ENCODE measurements at regions not wholly inside any gene's neighbourhood (a gene's known extent, or its start where the extent isn't known, plus 50 kb on each side); places are given as distances from the start of the nearest gene placed in this dataset.

DNA sequence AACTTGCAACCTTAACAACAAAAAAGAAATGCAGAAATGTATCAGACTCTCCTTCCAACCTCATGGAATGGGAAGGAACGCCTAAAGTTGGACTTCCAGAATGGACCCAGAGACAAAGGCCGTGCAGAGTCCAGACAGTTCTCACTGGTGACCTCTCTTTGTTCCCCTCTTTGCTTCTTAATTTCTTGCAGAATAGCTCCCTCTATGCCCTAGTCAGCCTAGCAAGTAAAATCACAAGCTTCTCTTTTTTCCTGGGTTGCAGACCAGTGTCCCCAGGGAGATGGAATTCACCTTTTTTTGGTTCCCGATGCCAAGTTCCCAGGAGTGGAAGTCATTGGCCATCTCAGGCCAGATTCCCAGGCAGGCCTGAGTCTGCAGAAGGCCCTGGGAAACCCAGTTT lies 278.0 kb downstream of the CCSER2 start:
- in situ Hi-C loops (cut with MboI; ENCODE audit: low sequenced_read_pairs) (no loop called here), dilution Hi-C loops (cut with HindIII; ENCODE audit: low sequenced_read_pairs, unreplicated experiment) (no loop called here), intact Hi-C loops (cut with micrococcal nuclease) (no loop called here)
- H2BK20ac ChIP-seq (ENCODE audit: low read depth, low read length), result no peak overlapping the region
- no peaks in the 10 kb centered on the region for H3K9me3 ChIP-seq (ENCODE audit: control insufficient read depth, insufficient read depth, low read length)
- H3K14ac ChIP-seq (replicated peaks; ENCODE audit: low read depth, low read length), result no peak overlapping the region
- H3K36me3 ChIP-seq (ENCODE audit: control insufficient read depth, insufficient read depth, low read length), result no peaks in the 10 kb centered on the region
- WGBS, 2 experiments (ENCODE audit: extremely low coverage in 2 of 2, insufficient read length in 1 of 2), result no CpG with 5 or more reads among the region's 3 CpGs
- no peak overlapping the region for H3K23ac ChIP-seq (ENCODE audit: low read depth, low read length)
- no peak overlapping the region for H2AK5ac ChIP-seq (ENCODE audit: low read depth, low read length)
- H3K18ac ChIP-seq (ENCODE audit: low read depth, low read length), result no peak overlapping the region
- ChIA-PET CTCF (no interaction called here), POLR2A (ENCODE audit: unreplicated experiment) (no interaction called here)
- H4K20me1 ChIP-seq (ENCODE audit: insufficient read depth, low read length), result no peaks in the 10 kb centered on the region
- DNase-seq (no peak), ATAC-seq (ENCODE audit: low read depth) (no peak)
- H3K4me2 ChIP-seq (ENCODE audit: low read depth, low read length), result no peak overlapping the region
- H3K79me1 ChIP-seq (ENCODE audit: low read depth in 1 of 2, low read length in 2 of 2), result no peaks in the 10 kb centered on the region
- no peaks in the 10 kb centered on the region for H3K9me1 ChIP-seq (ENCODE audit: insufficient read depth, low read length)
- no peak overlapping the region for H4K91ac ChIP-seq (ENCODE audit: insufficient read depth, low read depth, low read length)
- no peak overlapping the region for H2BK5ac ChIP-seq (ENCODE audit: low read depth, low read length, poor library complexity, severe bottlenecking)
- no peaks in the 10 kb centered on the region for H3K4me1 ChIP-seq (ENCODE audit: control insufficient read depth, insufficient read depth, low read length)
- H4K5ac ChIP-seq (ENCODE audit: low read depth, low read length), result no peak overlapping the region
- no peak overlapping the region for H3K27ac ChIP-seq (ENCODE audit: insufficient read depth, low read length)
- no peak overlapping the region for H2BK120ac ChIP-seq (ENCODE audit: low read depth, low read length)
- H2BK15ac ChIP-seq (ENCODE audit: low read depth, low read length), result no peak overlapping the region
- no peak overlapping the region for H3K4me3 ChIP-seq (ENCODE audit: insufficient read depth, low read depth, low read length)
- H2AFZ ChIP-seq (replicated peaks; ENCODE audit: low read length, poor library complexity), result no peak overlapping the region
- no peak overlapping the region for H3K9ac ChIP-seq (ENCODE audit: low read depth, low read length)
- H3K56ac ChIP-seq (ENCODE audit: extremely low read depth, insufficient read depth, low read length), result no peak overlapping the region
- H2AK9ac ChIP-seq (replicated peaks; ENCODE audit: low read depth, low read length, poor library complexity), result no peak overlapping the region
- no peak overlapping the region for H4K8ac ChIP-seq (ENCODE audit: low read depth in 2 of 2, low read length in 2 of 2)
- no TSS peak for BruUV-seq (replicated peaks)
- H3K4ac ChIP-seq (ENCODE audit: low read depth, low read length), result no peak overlapping the region
- no peaks in the 10 kb centered on the region for H3K27me3 ChIP-seq (ENCODE audit: control insufficient read depth, insufficient read depth, low read length)
- TF ChIP-seq NFE2L2 (IDR thresholded peaks at IDR 0.05; ENCODE audit: low read depth, low read length) (no peak), RFX5 (IDR thresholded peaks at IDR 0.05; ENCODE audit: low read depth, low read length) (no peak), SMC3 (IDR thresholded peaks at IDR 0.05; ENCODE audit: low read depth, low read length) (no peak), POLR2A (IDR thresholded peaks at IDR 0.05; ENCODE audit: low read depth, low read length) (no peak), MXI1 (IDR thresholded peaks at IDR 0.05; ENCODE audit: borderline replicate concordance, low read depth, low read length) (no peak), CHD1 (IDR thresholded peaks at IDR 0.05; ENCODE audit: low read depth, low read length) (no peak), MAFK (IDR thresholded peaks at IDR 0.05; ENCODE audit: low read depth, low read length) (no peak), FOS (IDR thresholded peaks at IDR 0.05; ENCODE audit: low read depth, low read length) (no peak), MAZ (IDR thresholded peaks at IDR 0.05; ENCODE audit: borderline replicate concordance, low read depth, low read length) (no peak)
- TF ChIP-seq, protein P1, sequence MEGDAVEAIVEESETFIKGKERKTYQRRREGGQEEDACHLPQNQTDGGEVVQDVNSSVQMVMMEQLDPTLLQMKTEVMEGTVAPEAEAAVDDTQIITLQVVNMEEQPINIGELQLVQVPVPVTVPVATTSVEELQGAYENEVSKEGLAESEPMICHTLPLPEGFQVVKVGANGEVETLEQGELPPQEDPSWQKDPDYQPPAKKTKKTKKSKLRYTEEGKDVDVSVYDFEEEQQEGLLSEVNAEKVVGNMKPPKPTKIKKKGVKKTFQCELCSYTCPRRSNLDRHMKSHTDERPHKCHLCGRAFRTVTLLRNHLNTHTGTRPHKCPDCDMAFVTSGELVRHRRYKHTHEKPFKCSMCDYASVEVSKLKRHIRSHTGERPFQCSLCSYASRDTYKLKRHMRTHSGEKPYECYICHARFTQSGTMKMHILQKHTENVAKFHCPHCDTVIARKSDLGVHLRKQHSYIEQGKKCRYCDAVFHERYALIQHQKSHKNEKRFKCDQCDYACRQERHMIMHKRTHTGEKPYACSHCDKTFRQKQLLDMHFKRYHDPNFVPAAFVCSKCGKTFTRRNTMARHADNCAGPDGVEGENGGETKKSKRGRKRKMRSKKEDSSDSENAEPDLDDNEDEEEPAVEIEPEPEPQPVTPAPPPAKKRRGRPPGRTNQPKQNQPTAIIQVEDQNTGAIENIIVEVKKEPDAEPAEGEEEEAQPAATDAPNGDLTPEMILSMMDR (conservative IDR thresholded peaks at IDR 0.05; ENCODE audit: low read depth, low read length), result no peak
- TF ChIP-seq, protein P2, sequence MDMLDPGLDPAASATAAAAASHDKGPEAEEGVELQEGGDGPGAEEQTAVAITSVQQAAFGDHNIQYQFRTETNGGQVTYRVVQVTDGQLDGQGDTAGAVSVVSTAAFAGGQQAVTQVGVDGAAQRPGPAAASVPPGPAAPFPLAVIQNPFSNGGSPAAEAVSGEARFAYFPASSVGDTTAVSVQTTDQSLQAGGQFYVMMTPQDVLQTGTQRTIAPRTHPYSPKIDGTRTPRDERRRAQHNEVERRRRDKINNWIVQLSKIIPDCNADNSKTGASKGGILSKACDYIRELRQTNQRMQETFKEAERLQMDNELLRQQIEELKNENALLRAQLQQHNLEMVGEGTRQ (IDR thresholded peaks at IDR 0.05; ENCODE audit: low read depth, low read length), result no peak
- TF ChIP-seq, protein P3, sequence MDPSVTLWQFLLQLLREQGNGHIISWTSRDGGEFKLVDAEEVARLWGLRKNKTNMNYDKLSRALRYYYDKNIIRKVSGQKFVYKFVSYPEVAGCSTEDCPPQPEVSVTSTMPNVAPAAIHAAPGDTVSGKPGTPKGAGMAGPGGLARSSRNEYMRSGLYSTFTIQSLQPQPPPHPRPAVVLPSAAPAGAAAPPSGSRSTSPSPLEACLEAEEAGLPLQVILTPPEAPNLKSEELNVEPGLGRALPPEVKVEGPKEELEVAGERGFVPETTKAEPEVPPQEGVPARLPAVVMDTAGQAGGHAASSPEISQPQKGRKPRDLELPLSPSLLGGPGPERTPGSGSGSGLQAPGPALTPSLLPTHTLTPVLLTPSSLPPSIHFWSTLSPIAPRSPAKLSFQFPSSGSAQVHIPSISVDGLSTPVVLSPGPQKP (IDR thresholded peaks at IDR 0.05; ENCODE audit: borderline replicate concordance, low read depth, low read length), result no peak
